ENCODE measurements at regions not wholly inside any gene's neighbourhood (a gene's known extent, or its start where the extent isn't known, plus 50 kb on each side); places are given as distances from the start of the nearest gene placed in this dataset.

- H3K36me3 ChIP-seq, result no peaks in the 10 kb centered on the region
- intact Hi-C loops (cut with DNase I), result no loop called here
- no peaks in the 10 kb centered on the region for H3K4me1 ChIP-seq (replicated peaks)
- H3K4me3 ChIP-seq, result no peak overlapping the region
- 62% methylated on average over 4 of the region's 4 CpGs for WGBS
- H3K9me3 ChIP-seq, result no peaks in the 10 kb centered on the region
- no peaks in the 10 kb centered on the region for H3K27me3 ChIP-seq (replicated peaks; ENCODE audit: insufficient read depth)
- TF ChIP-seq POLR2A (IDR thresholded peaks at IDR 0.05) (no peak), POLR2AphosphoS5 (IDR thresholded peaks at IDR 0.05) (no peak), CTCF (IDR thresholded peaks at IDR 0.05) (no peak)
- no peak overlapping the region for H3K27ac ChIP-seq
- DNase-seq (ENCODE audit: low spot score), result no peak
These were observed 116.2 kb upstream of the SYNDIG1 start for GRCh38 chr20:24353135-24353690.

DNA sequence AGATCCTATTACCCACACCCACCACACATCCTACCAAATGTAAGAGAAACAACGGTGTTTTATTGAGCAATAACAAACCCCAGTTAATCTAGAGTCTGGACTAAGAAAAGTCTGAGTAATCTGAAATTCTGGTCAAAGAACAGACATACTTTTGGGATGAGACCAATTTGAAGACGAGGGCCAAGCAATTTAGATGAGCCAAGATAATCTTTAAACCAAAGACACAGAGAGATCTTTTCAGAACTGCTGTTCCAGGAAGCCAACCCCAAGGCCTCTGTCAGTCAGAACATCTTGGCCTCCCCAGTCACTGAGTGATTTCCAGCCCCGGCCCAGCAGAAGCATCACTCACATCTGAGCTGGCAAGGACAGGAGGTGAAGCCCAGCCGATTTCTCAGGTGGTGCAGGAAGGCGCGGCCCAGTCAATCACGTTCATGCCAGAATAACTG is 118.5 kb upstream of the SYNDIG1 start:
- WGBS, result 57% methylated on average over 7 of the region's 7 CpGs
- Histone ChIP-seq H3K4me1 (replicated peaks) (no peaks in the 10 kb centered on the region), H3K36me3 (no peaks in the 10 kb centered on the region), H3K9me3 (no peaks in the 10 kb centered on the region), H3K4me3 (no peak overlapping the region), H3K27ac (no peak overlapping the region), H3K27me3 (replicated peaks; ENCODE audit: insufficient read depth) (no peaks in the 10 kb centered on the region)
- TF ChIP-seq POLR2AphosphoS5 (IDR thresholded peaks at IDR 0.05) (no peak), CTCF (IDR thresholded peaks at IDR 0.05) (no peak), POLR2A (IDR thresholded peaks at IDR 0.05) (no peak)
- intact Hi-C loops (cut with DNase I), result no loop called here
- no peak for DNase-seq (ENCODE audit: low spot score)

DNA sequence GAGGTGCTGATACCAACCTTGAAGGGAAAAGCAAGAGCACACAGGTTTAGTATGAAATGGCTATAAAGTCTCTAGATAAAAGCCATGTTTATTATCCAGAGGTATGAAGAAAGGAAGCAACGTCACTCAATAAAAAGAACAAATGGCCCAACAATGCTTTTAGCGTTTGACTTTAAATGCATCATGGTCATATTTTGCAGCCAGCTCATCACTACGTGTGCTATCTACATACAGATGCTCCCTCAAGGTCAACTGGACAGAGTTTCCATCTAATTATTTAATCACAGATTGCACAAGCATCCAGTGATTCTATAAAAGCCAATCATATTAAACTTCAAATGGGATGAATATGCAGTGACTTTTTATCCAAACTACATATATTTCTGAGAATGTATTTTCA is 127.6 kb upstream of the SYNDIG1 start:
- TF ChIP-seq POLR2AphosphoS5 (IDR thresholded peaks at IDR 0.05) (no peak), CTCF (IDR thresholded peaks at IDR 0.05) (no peak), POLR2A (IDR thresholded peaks at IDR 0.05) (no peak)
- 37% methylated on average over 3 of the region's 3 CpGs for WGBS
- intact Hi-C loops (cut with DNase I), result no loop called here

GRCh38 chr20:24340933-24341332 is 128.5 kb upstream of the SYNDIG1 start:
- no peak for TF ChIP-seq CTCF (IDR thresholded peaks at IDR 0.05)
- no peak for TF ChIP-seq POLR2AphosphoS5 (IDR thresholded peaks at IDR 0.05)
- TF ChIP-seq POLR2A (IDR thresholded peaks at IDR 0.05), result no peak

More for the DNA sequence above, 127.6 kb upstream of the SYNDIG1 start:
- Histone ChIP-seq H3K27me3 (replicated peaks; ENCODE audit: insufficient read depth) (no peaks in the 10 kb centered on the region), H3K9me3 (no peaks in the 10 kb centered on the region), H3K36me3 (no peaks in the 10 kb centered on the region), H3K4me3 (no peak overlapping the region), H3K27ac (no peak overlapping the region), H3K4me1 (replicated peaks) (no peaks in the 10 kb centered on the region)
- DNase-seq (ENCODE audit: low spot score), result no peak

DNA sequence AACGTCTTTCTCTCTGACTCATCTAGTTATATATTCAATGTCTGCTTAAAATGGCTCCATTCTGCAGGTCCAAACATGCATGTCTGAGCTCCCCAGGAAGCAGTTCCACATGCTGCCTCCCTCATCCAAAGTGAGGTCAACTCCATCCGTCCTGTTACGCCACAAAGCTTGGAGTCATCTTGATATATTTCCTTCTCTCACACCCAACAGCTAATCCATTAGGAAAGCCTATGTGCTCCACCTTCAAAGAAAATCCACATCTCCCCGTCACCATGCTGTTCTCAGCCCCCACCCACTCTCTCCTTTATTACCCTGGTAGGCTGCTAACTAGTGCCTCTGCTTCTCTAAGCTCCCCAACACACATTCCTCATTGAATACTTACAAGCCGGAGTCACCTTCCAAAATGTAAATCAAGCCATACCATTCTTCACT is 130.2 kb upstream of the SYNDIG1 start:
- 57% methylated on average over 5 of the region's 5 CpGs for WGBS
- intact Hi-C loops (cut with DNase I), result no loop called here

More at GRCh38 chr20:24340933-24341332, 128.5 kb upstream of the SYNDIG1 start:
- no peak overlapping the region for H3K27ac ChIP-seq
- no peaks in the 10 kb centered on the region for H3K4me1 ChIP-seq (replicated peaks)
- intact Hi-C loops (cut with DNase I), result no loop called here
- no peak for DNase-seq (ENCODE audit: low spot score)
- no peak overlapping the region for H3K4me3 ChIP-seq
- H3K36me3 ChIP-seq, result no peaks in the 10 kb centered on the region
- no peaks in the 10 kb centered on the region for H3K9me3 ChIP-seq
- no peaks in the 10 kb centered on the region for H3K27me3 ChIP-seq (replicated peaks; ENCODE audit: insufficient read depth)
- WGBS, result 98% methylated on average over 2 of the region's 2 CpGs

More for the DNA sequence above, 130.2 kb upstream of the SYNDIG1 start:
- Histone ChIP-seq H3K9me3 (no peaks in the 10 kb centered on the region), H3K4me3 (no peak overlapping the region), H3K4me1 (replicated peaks) (no peaks in the 10 kb centered on the region), H3K27ac (no peak overlapping the region), H3K36me3 (no peaks in the 10 kb centered on the region), H3K27me3 (replicated peaks; ENCODE audit: insufficient read depth) (no peaks in the 10 kb centered on the region)
- no peak for TF ChIP-seq POLR2AphosphoS5 (IDR thresholded peaks at IDR 0.05)
- no peak for TF ChIP-seq POLR2A (IDR thresholded peaks at IDR 0.05)
- no peak for TF ChIP-seq CTCF (IDR thresholded peaks at IDR 0.05)
- no peak for DNase-seq (ENCODE audit: low spot score)

Measured in prostate gland (tissue), 2 donors.